ENCODE measurements at regions not wholly inside any gene's neighbourhood (a gene's known extent, or its start where the extent isn't known, plus 50 kb on each side); places are given as distances from the start of the nearest gene placed in this dataset.

- no peaks in the 10 kb centered on the region for H3K27me3 ChIP-seq (ENCODE audit: insufficient read depth, low read length)
- H3K27ac ChIP-seq (ENCODE audit: low read depth, low read length, poor library complexity, severe bottlenecking), result no peak overlapping the region
- H3K9me3 ChIP-seq (ENCODE audit: low read length), result no peaks in the 10 kb centered on the region
- no peak overlapping the region for H3K4me2 ChIP-seq (ENCODE audit: low read length)
- no peak for TF ChIP-seq CTCF (IDR thresholded peaks at IDR 0.05; ENCODE audit: low read length)
- no peak for TF ChIP-seq EZH2 (IDR thresholded peaks at IDR 0.05; ENCODE audit: borderline replicate concordance, low read length)
- no peak overlapping the region for H3K4me3 ChIP-seq (ENCODE audit: low read depth, low read length, poor library complexity, severe bottlenecking)
- H2AFZ ChIP-seq (ENCODE audit: low read length), result no peak overlapping the region
- no peaks in the 10 kb centered on the region for H3F3A ChIP-seq (ENCODE audit: insufficient read depth, low read length)
- no peaks in the 10 kb centered on the region for H3K79me2 ChIP-seq (ENCODE audit: insufficient read depth, low read length)
- no peak overlapping the region for H3K9ac ChIP-seq (ENCODE audit: low read length)
- no peaks in the 10 kb centered on the region for H4K20me1 ChIP-seq (ENCODE audit: insufficient read depth, low read length)
- no peaks in the 10 kb centered on the region for H3K9me2 ChIP-seq (ENCODE audit: low read depth, low read length)
- no peaks in the 10 kb centered on the region for H3K4me1 ChIP-seq (ENCODE audit: insufficient read depth, low read length, severe bottlenecking)
- H3K36me3 ChIP-seq (ENCODE audit: insufficient read depth, low read length), result no peaks in the 10 kb centered on the region
Measured at GRCh38 chr9:13960011-13960765, 353.8 kb downstream of the NFIB start.

GRCh38 chr9:13958672-13959071 is 355.3 kb downstream of the NFIB start:
- Histone ChIP-seq H3K9me2 (ENCODE audit: low read depth, low read length) (no peaks in the 10 kb centered on the region), H3K4me3 (ENCODE audit: low read depth, low read length, poor library complexity, severe bottlenecking) (no peak overlapping the region), H3K9ac (ENCODE audit: low read length) (no peak overlapping the region), H3K4me2 (ENCODE audit: low read length) (no peak overlapping the region), H3K9me3 (ENCODE audit: low read length) (no peaks in the 10 kb centered on the region), H2AFZ (ENCODE audit: low read length) (no peak overlapping the region), H3K79me2 (ENCODE audit: insufficient read depth, low read length) (no peaks in the 10 kb centered on the region), H3K27me3 (ENCODE audit: insufficient read depth, low read length) (no peaks in the 10 kb centered on the region), H3K36me3 (ENCODE audit: insufficient read depth, low read length) (no peaks in the 10 kb centered on the region), H4K20me1 (ENCODE audit: insufficient read depth, low read length) (no peaks in the 10 kb centered on the region), H3K27ac (ENCODE audit: low read depth, low read length, poor library complexity, severe bottlenecking) (no peak overlapping the region), H3F3A (ENCODE audit: insufficient read depth, low read length) (no peaks in the 10 kb centered on the region), H3K4me1 (ENCODE audit: insufficient read depth, low read length, severe bottlenecking) (no peaks in the 10 kb centered on the region)
- TF ChIP-seq EZH2 (IDR thresholded peaks at IDR 0.05; ENCODE audit: borderline replicate concordance, low read length) (no peak), CTCF (IDR thresholded peaks at IDR 0.05; ENCODE audit: low read length) (no peak)

- TF ChIP-seq EZH2 (IDR thresholded peaks at IDR 0.05; ENCODE audit: borderline replicate concordance, low read length), result no peak
- no peak for TF ChIP-seq CTCF (IDR thresholded peaks at IDR 0.05; ENCODE audit: low read length)
- Histone ChIP-seq H3K9ac (ENCODE audit: low read length) (no peak overlapping the region), H4K20me1 (ENCODE audit: insufficient read depth, low read length) (no peaks in the 10 kb centered on the region), H3K36me3 (ENCODE audit: insufficient read depth, low read length) (no peaks in the 10 kb centered on the region), H3K4me3 (ENCODE audit: low read depth, low read length, poor library complexity, severe bottlenecking) (no peak overlapping the region), H2AFZ (ENCODE audit: low read length) (no peak overlapping the region), H3F3A (ENCODE audit: insufficient read depth, low read length) (no peaks in the 10 kb centered on the region), H3K4me2 (ENCODE audit: low read length) (no peak overlapping the region), H3K27ac (ENCODE audit: low read depth, low read length, poor library complexity, severe bottlenecking) (no peak overlapping the region), H3K9me2 (ENCODE audit: low read depth, low read length) (no peaks in the 10 kb centered on the region), H3K4me1 (ENCODE audit: insufficient read depth, low read length, severe bottlenecking) (no peaks in the 10 kb centered on the region), H3K27me3 (ENCODE audit: insufficient read depth, low read length) (no peaks in the 10 kb centered on the region), H3K79me2 (ENCODE audit: insufficient read depth, low read length) (no peaks in the 10 kb centered on the region), H3K9me3 (ENCODE audit: low read length) (no peaks in the 10 kb centered on the region)
Measured at GRCh38 chr9:13957089-13957488, 356.9 kb downstream of the NFIB start.
